IPS-11a (cell line): ENCODE measurements at regions not wholly inside any gene's neighbourhood (a gene's known extent, or its start where the extent isn't known, plus 50 kb on each side); places are given as distances from the start of the nearest gene placed in this dataset.
"Not testable (repeated sequence)": the region's sequence is repeated elsewhere in the genome, so short reads cannot be mapped to it uniquely, and the experiment has no call there.

Experiments used
- H3K4me3 ChIP-seq: one replicate; pipeline ENCODE4 v1.5.1; 2013; ENCODE audit warnings: low read depth, low read length, control low read depth

- no peak overlapping the region for H3K4me3 ChIP-seq
These were observed 688.3 kb upstream of the FAT3 start for GRCh38 chr11:91536366-91536765.

- no peak overlapping the region for H3K4me3 ChIP-seq
These were observed 695.7 kb upstream of the FAT3 start for GRCh38 chr11:91528965-91529364.

GRCh38 chr11:91527380-91528030, 697.1 kb upstream of the FAT3 start:
- H3K4me3 ChIP-seq = no peak overlapping the region

GRCh38 chr11:91513734-91514133, 710.9 kb upstream of the FAT3 start:
- H3K4me3 ChIP-seq = no peak overlapping the region

GRCh38 chr11:91497847-91498246, 726.8 kb upstream of the FAT3 start:
- H3K4me3 ChIP-seq = no peak overlapping the region

GRCh38 chr11:91495837-91496236, 728.8 kb upstream of the FAT3 start:
- no peak overlapping the region for H3K4me3 ChIP-seq

- H3K4me3 ChIP-seq = no peak overlapping the region
These were observed 734.6 kb upstream of the FAT3 start for GRCh38 chr11:91489989-91490388.

- not testable (repeated sequence) for H3K4me3 ChIP-seq
These were observed 740.7 kb upstream of the FAT3 start for GRCh38 chr11:91483956-91484355.

- H3K4me3 ChIP-seq = not testable (repeated sequence)
These were observed 742.7 kb upstream of the FAT3 start for GRCh38 chr11:91481875-91482274.

- H3K4me3 ChIP-seq = no peak overlapping the region
These were observed 754.0 kb upstream of the FAT3 start for GRCh38 chr11:91470656-91471055.

- H3K4me3 ChIP-seq = no peak overlapping the region
These were observed 764.8 kb upstream of the FAT3 start for GRCh38 chr11:91459840-91460239.

- H3K4me3 ChIP-seq = no peak overlapping the region
These were observed 778.4 kb upstream of the FAT3 start for GRCh38 chr11:91446267-91446666.

- H3K4me3 ChIP-seq = no peak overlapping the region
These were observed 788.8 kb upstream of the FAT3 start for GRCh38 chr11:91435694-91436395.

- no peak overlapping the region for H3K4me3 ChIP-seq
These were observed 791.2 kb upstream of the FAT3 start for GRCh38 chr11:91433284-91434010.

- H3K4me3 ChIP-seq = no peak overlapping the region
These were observed 803.0 kb upstream of the FAT3 start for GRCh38 chr11:91421641-91422040.

- no peak overlapping the region for H3K4me3 ChIP-seq
These were observed 816.8 kb upstream of the FAT3 start for GRCh38 chr11:91407842-91408241.

GRCh38 chr11:91406009-91406408, 818.6 kb upstream of the FAT3 start:
- H3K4me3 ChIP-seq = no peak overlapping the region

GRCh38 chr11:91404344-91404743, 820.3 kb upstream of the FAT3 start:
- H3K4me3 ChIP-seq = no peak overlapping the region

- H3K4me3 ChIP-seq = no peak overlapping the region
These were observed 827.5 kb upstream of the FAT3 start for GRCh38 chr11:91397134-91397468.

GRCh38 chr11:91396236-91397133, 828.1 kb upstream of the FAT3 start:
- no peak overlapping the region for H3K4me3 ChIP-seq

GRCh38 chr11:91394727-91395414, 829.7 kb upstream of the FAT3 start:
- H3K4me3 ChIP-seq = no peak overlapping the region
